Gastrocnemius medialis (tissue), 4 donors: ENCODE measurements at regions not wholly inside any gene's neighbourhood (a gene's known extent, or its start where the extent isn't known, plus 50 kb on each side); places are given as distances from the start of the nearest gene placed in this dataset.
A peak's percentile ranks its signal among the peaks of the same experiment; 100 is the strongest.

Experiments used
- ATAC-seq, 2 donors: fragments of 150-250 bp; one replicate each; pipeline ENCODE4 v1.9.1; 2016
- DNase-seq, 2 donors: peaks; one replicate each; pipeline ENCODE4 v3.0.0-alpha.2; 2019
- H3K27ac ChIP-seq, 4 donors: fragments of 200-600 bp; sonication (generic); 1 replicate in 1 of 4; 2 replicates in 3 of 4; pipeline ENCODE4 v1.5.1; 2016 to 2018; ENCODE audit warnings: mild to moderate bottlenecking in 2 of 4, moderate library complexity in 1 of 4
- H3K27me3 ChIP-seq, 3 donors: fragments of 200-600 bp; sonication (generic) in 2 of 3; 1 replicate in 1 of 3; 2 replicates in 2 of 3; pipeline versions ENCODE4 v1.5.1 to v1.6.0; 2016 to 2019; ENCODE audit warnings: mild to moderate bottlenecking in 1 of 3, moderate library complexity in 1 of 3
- H3K36me3 ChIP-seq, 2 donors: fragments of 200-600 bp; sonication (generic) in 1 of 2; one replicate each; pipeline ENCODE4 v1.5.1; 2017 to 2018
- H3K4me1 ChIP-seq, 2 donors: fragments of 200-600 bp; sonication (generic) in 1 of 2; one replicate each; pipeline ENCODE4 v1.5.1; 2016 to 2017; ENCODE audit warnings: mild to moderate bottlenecking in 2 of 2
- H3K4me3 ChIP-seq, 4 donors: fragments of 200-600 bp; sonication (generic) in 3 of 4; 1 replicate in 1 of 4; 2 replicates in 3 of 4; pipeline ENCODE4 v1.5.1; 2016 to 2019; ENCODE audit warnings: mild to moderate bottlenecking in 2 of 4
- H3K9me3 ChIP-seq, 3 donors: fragments of 200-600 bp; sonication (generic) in 2 of 3; 1 replicate in 1 of 3; 2 replicates in 2 of 3; pipeline ENCODE4 v1.5.1; 2016 to 2019
- POLR2A ChIP-seq, 2 donors: fragments of 450-650 bp; IDR thresholded peaks; one replicate each; pipeline ENCODE4 v1.6.1; 2017; ENCODE audit warnings: antibody characterized with exemption in 2 of 2, mild to moderate bottlenecking in 2 of 2, moderate library complexity in 2 of 2
- in situ Hi-C, 4 donors: fragments of 200-750 bp; cut with MboI; loops; one replicate each; pipeline versions ENCODE4 v1.15.0 to v1.8.0; 2017; ENCODE audit warnings: low sequenced_read_pairs in 4 of 4
- intact Hi-C: fragments of 100-400 bp; cut with DNase I; formaldehyde crosslinking; loops from one replicate; pipeline ENCODE4 v1.15.1; 2023; ENCODE audit warnings: low total_unique reads
- TF ChIP-seq, protein P1 (sequence below), 5 experiments: fragments of 450-650 bp in 3 of 5; fragments of 200-600 bp in 2 of 5; sonication (generic) in 2 of 5; IDR thresholded peaks in 4 of 5; conservative IDR thresholded peaks in 1 of 5; 1 replicate in 4 of 5; 2 replicates in 1 of 5; pipeline ENCODE4 v1.5.1; 2016 to 2019; ENCODE audit warnings: antibody characterized with exemption in 5 of 5, mild to moderate bottlenecking in 3 of 5, moderate library complexity in 3 of 5

DNA sequence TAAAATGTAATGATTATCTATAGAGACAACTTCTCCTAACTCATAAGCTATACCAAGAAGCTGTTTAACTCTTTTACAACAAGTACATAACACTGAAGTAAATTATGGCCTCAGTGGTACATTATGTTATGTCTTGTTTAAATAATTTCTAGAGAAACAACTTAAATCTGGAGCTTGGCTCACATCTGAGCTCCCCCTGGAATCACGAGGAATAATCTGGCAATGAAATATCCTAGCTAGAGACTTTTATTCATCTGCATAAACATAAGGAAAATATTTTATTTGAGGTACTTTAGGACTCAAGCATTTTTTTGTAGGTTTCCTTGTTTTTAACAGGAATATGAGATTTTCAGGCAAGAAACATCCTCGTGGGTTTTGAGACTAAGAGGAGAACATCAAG is 354.7 kb upstream of the SLC7A11 start:
- DNase-seq (no peak), ATAC-seq (no peak)
- Histone ChIP-seq H3K9me3 (peaks cover 0 to 4% (median 0%) of the 10 kb centered on the region in 3 donors), H3K27ac (peak overlapping the region in 1 of 4 donors; percentile 46), H3K4me1 (peaks cover 24 to 31% of the 10 kb centered on the region in 2 donors), H3K36me3 (no peaks in the 10 kb centered on the region), H3K4me3 (no peak overlapping the region), H3K27me3 (no peaks in the 10 kb centered on the region)
- intact Hi-C loops (no loop called here), in situ Hi-C loops (no loop called here)
- TF ChIP-seq POLR2A (IDR thresholded peaks at IDR 0.05): no peak
- TF ChIP-seq, protein P1, sequence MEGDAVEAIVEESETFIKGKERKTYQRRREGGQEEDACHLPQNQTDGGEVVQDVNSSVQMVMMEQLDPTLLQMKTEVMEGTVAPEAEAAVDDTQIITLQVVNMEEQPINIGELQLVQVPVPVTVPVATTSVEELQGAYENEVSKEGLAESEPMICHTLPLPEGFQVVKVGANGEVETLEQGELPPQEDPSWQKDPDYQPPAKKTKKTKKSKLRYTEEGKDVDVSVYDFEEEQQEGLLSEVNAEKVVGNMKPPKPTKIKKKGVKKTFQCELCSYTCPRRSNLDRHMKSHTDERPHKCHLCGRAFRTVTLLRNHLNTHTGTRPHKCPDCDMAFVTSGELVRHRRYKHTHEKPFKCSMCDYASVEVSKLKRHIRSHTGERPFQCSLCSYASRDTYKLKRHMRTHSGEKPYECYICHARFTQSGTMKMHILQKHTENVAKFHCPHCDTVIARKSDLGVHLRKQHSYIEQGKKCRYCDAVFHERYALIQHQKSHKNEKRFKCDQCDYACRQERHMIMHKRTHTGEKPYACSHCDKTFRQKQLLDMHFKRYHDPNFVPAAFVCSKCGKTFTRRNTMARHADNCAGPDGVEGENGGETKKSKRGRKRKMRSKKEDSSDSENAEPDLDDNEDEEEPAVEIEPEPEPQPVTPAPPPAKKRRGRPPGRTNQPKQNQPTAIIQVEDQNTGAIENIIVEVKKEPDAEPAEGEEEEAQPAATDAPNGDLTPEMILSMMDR (IDR thresholded peaks at IDR 0.05 in 4 of 5, conservative IDR thresholded peaks at IDR 0.05 in 1 of 5): no peak

DNA sequence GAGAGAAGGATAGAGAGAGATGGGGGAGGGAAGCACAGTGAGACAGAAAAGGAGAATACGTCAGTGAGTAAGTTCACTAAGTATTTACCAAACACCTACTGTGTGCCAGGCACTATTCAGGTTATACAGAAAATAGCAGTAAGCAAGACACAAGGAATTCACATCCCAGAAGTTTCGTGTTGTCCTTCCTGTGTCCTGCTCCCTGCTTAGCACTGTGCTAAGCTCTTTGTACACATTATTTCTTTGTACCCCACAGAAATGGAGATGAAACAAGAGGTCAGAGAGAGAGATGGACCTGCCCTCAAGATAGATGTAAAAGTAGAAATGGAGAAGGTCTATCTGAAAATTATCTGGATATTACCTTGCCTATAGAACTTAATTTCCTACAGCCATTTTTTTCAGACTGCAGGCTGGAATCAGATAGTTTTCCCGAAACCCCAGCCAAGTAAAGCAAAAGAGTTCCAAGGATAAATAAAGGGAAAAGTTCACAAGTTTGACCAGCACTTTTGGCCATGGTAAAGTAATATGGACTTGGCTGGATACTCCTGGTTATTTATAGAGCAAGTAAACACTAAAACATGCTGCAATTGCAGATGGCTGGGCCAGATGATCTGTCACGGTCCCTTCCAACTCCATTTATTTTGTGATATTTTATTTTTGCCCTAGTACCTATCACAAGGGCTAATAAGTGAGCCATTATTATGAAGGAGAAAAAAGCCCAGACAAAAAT is 353.7 kb upstream of the SLC7A11 start:
- DNase-seq (no peak), ATAC-seq (peak; percentile 75 to 82)
- Histone ChIP-seq H3K4me1 (peaks cover 24 to 31% of the 10 kb centered on the region in 2 donors), H3K36me3 (no peaks in the 10 kb centered on the region), H3K4me3 (no peak overlapping the region), H3K27me3 (no peaks in the 10 kb centered on the region), H3K9me3 (no peaks in the 10 kb centered on the region), H3K27ac (peak overlapping the region; percentile 9 to 46 (median 20))
- no peak for TF ChIP-seq POLR2A (IDR thresholded peaks at IDR 0.05)
- TF ChIP-seq, protein P1 (IDR thresholded peaks at IDR 0.05 in 4 of 5, conservative IDR thresholded peaks at IDR 0.05 in 1 of 5): no peak
- in situ Hi-C loops: no loop called here
- intact Hi-C loops: no loop called here

DNA sequence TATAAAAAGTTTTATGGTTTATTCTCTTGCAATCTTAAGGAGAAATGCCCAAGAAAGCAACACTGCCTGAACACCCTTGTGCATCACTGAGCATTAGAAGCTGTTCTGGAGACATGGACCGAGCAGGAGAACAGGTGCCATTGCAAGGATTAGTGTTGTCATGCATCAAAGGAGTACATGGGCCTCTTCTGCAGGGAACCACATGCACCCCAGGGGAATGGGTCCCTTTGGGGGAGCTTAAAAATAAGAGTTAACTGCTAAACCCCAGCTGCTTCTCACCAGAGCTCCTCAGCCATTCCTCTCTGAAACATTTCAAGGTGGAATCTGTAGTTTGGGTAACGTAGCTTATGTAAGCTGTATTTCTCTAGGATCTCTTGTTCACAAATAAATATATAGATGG is 353.0 kb upstream of the SLC7A11 start:
- no peaks in the 10 kb centered on the region for H3K9me3 ChIP-seq
- ATAC-seq (no peak), DNase-seq (no peak)
- H3K4me3 ChIP-seq: no peak overlapping the region
- H3K27ac ChIP-seq: peak overlapping the region in 1 of 4 donors; percentile 0
- TF ChIP-seq POLR2A (IDR thresholded peaks at IDR 0.05): no peak
- TF ChIP-seq, protein P1 (IDR thresholded peaks at IDR 0.05 in 4 of 5, conservative IDR thresholded peaks at IDR 0.05 in 1 of 5): no peak
- in situ Hi-C loops: no loop called here
- no peaks in the 10 kb centered on the region for H3K27me3 ChIP-seq
- peaks cover 24 to 31% of the 10 kb centered on the region in 2 donors for H3K4me1 ChIP-seq
- intact Hi-C loops: no loop called here
- no peaks in the 10 kb centered on the region for H3K36me3 ChIP-seq

DNA sequence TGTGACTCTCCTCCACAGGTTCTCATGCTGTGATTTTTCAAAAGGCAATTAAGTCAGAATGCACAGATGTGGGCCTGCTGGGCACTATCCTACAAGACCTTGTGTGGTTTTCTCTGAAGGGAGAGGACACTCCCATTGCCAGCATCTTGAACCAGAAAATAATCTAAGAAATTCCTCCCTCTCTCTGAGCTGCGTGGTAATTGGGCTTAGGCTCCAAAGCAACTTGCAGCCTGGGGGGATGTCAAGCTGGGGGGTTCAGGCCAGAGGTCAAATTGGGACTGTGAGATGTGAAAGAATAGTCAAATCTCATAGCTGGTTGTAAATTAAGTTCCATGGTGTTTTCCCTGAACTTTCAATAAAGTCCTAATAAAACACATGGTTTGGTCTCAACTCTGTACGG is 350.6 kb upstream of the SLC7A11 start:
- intact Hi-C loops: no loop called here
- no peak for ATAC-seq

More for the DNA sequence above, 350.6 kb upstream of the SLC7A11 start:
- H3K4me1 ChIP-seq: peaks cover 15 to 20% of the 10 kb centered on the region in 2 donors
- no peaks in the 10 kb centered on the region for H3K36me3 ChIP-seq
- no peak overlapping the region for H3K27ac ChIP-seq
- H3K27me3 ChIP-seq: no peaks in the 10 kb centered on the region
- no peaks in the 10 kb centered on the region for H3K9me3 ChIP-seq
- no peak overlapping the region for H3K4me3 ChIP-seq
- no peak for DNase-seq
- TF ChIP-seq, protein P1 (IDR thresholded peaks at IDR 0.05 in 4 of 5, conservative IDR thresholded peaks at IDR 0.05 in 1 of 5): no peak
- no peak for TF ChIP-seq POLR2A (IDR thresholded peaks at IDR 0.05)
- in situ Hi-C loops: no loop called here
